ENCODE measurements at regions not wholly inside any gene's neighbourhood (a gene's known extent, or its start where the extent isn't known, plus 50 kb on each side); places are given as distances from the start of the nearest gene placed in this dataset.
"Not testable (repeated sequence)": the region's sequence is repeated elsewhere in the genome, so short reads cannot be mapped to it uniquely, and the experiment has no call there.

GRCh38 chr2:113567481-113567849 lies 59.6 kb upstream of the RABL2A start:
- H4K20me1 ChIP-seq (ENCODE audit: control insufficient read depth, insufficient read depth, insufficient read length); H3K56ac ChIP-seq (ENCODE audit: insufficient read length, low read depth, low read length); H3K23me2 ChIP-seq (ENCODE audit: insufficient read length, low read depth, low read length, poor library complexity, severe bottlenecking); H2BK5ac ChIP-seq (ENCODE audit: insufficient read length, low read length); H2BK15ac ChIP-seq (ENCODE audit: low read depth, low read length); H3K4ac ChIP-seq (ENCODE audit: low read depth, low read length); H3K23ac ChIP-seq (ENCODE audit: insufficient read length, low read depth, low read length); DNase-seq; H2BK12ac ChIP-seq (ENCODE audit: insufficient read length, low read depth, low read length); H2BK120ac ChIP-seq (ENCODE audit: low read depth, low read length, poor library complexity, severe bottlenecking); H3K9ac ChIP-seq (ENCODE audit: extremely low read depth, insufficient read length, low read length); H3K79me1 ChIP-seq (ENCODE audit: insufficient read depth, low read depth, low read length, poor library complexity, severe bottlenecking); H3K27ac Mint-ChIP-seq; H3K4me1 ChIP-seq (ENCODE audit: insufficient read depth, low read length); H3K27me3 ChIP-seq (ENCODE audit: insufficient read depth, low read length); H3K79me2 ChIP-seq (ENCODE audit: insufficient read depth, low read length); H4K91ac ChIP-seq (ENCODE audit: insufficient read length, low read depth, low read length); H3K4me3 Mint-ChIP-seq; H3K18ac ChIP-seq (ENCODE audit: insufficient read length, low read depth, low read length); H3K27ac ChIP-seq (ENCODE audit: insufficient read length, low read depth, low read length); H3T11ph ChIP-seq (ENCODE audit: low read length); H4K8ac ChIP-seq (replicated peaks; ENCODE audit: insufficient read length, low read depth, low read length); H2AFZ ChIP-seq (ENCODE audit: low read length); H4K5ac ChIP-seq (ENCODE audit: insufficient read length, low read depth, low read length); H3K4me1 Mint-ChIP-seq; H3K36me3 Mint-ChIP-seq (ENCODE audit: insufficient read depth in 1 of 3, low read depth in 3 of 3); H3K9me3 ChIP-seq (ENCODE audit: control insufficient read depth, low read depth, low read length); H3K9me3 Mint-ChIP-seq; H2BK20ac ChIP-seq (ENCODE audit: low read depth, low read length, poor library complexity, severe bottlenecking); H3K14ac ChIP-seq (ENCODE audit: insufficient read depth, low read length); H2AK5ac ChIP-seq (ENCODE audit: insufficient read length, low read length); H3K4me2 ChIP-seq (ENCODE audit: insufficient read depth, insufficient read length, low read length): not testable (repeated sequence)
- WGBS (ENCODE audit: extremely low coverage, insufficient read length, low lambda C conversion rate), result no CpG with 5 or more reads among the region's 3 CpGs
- H3K27me3 Mint-ChIP-seq (ENCODE audit: low read depth), result peaks cover 11% of the 10 kb centered on the region

DNA sequence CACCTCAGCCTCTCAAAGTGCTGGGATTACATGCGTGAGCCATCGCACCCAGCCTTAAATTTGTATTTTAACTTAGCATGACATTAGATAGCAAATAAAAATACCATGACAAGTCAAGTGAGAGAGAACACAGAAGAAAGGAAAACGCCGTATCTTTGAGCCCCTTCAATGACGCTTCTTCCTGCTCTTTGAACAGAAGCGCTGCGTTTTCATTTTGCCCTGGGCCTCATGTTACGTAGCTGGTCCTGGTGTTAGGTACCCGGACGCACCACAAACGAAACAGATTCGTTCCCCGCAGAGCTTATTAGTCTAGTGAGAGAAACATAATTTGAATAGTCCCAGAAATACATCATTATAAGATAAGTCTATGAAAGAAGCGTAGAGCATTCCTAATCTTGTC lies 58.8 kb upstream of the RABL2A start:
- not testable (repeated sequence) for H2BK5ac ChIP-seq (ENCODE audit: insufficient read length, low read length); H3K27ac Mint-ChIP-seq; H3K27me3 ChIP-seq (ENCODE audit: insufficient read depth, low read length); H3K56ac ChIP-seq (ENCODE audit: insufficient read length, low read depth, low read length); H3K36me3 Mint-ChIP-seq (ENCODE audit: insufficient read depth in 1 of 3, low read depth in 3 of 3); H3K18ac ChIP-seq (ENCODE audit: insufficient read length, low read depth, low read length); H2AFZ ChIP-seq (ENCODE audit: low read length); H3K9me3 ChIP-seq (ENCODE audit: control insufficient read depth, low read depth, low read length); H2BK15ac ChIP-seq (ENCODE audit: low read depth, low read length); H4K5ac ChIP-seq (ENCODE audit: insufficient read length, low read depth, low read length); H3T11ph ChIP-seq (ENCODE audit: low read length); H2BK120ac ChIP-seq (ENCODE audit: low read depth, low read length, poor library complexity, severe bottlenecking); H3K9ac ChIP-seq (ENCODE audit: extremely low read depth, insufficient read length, low read length); H3K14ac ChIP-seq (ENCODE audit: insufficient read depth, low read length); DNase-seq; H3K79me2 ChIP-seq (ENCODE audit: insufficient read depth, low read length); H3K4ac ChIP-seq (ENCODE audit: low read depth, low read length); H4K20me1 ChIP-seq (ENCODE audit: control insufficient read depth, insufficient read depth, insufficient read length); H2BK12ac ChIP-seq (ENCODE audit: insufficient read length, low read depth, low read length); H2BK20ac ChIP-seq (ENCODE audit: low read depth, low read length, poor library complexity, severe bottlenecking); H4K8ac ChIP-seq (replicated peaks; ENCODE audit: insufficient read length, low read depth, low read length); H3K23ac ChIP-seq (ENCODE audit: insufficient read length, low read depth, low read length); H3K79me1 ChIP-seq (ENCODE audit: insufficient read depth, low read depth, low read length, poor library complexity, severe bottlenecking); H3K4me1 ChIP-seq (ENCODE audit: insufficient read depth, low read length); H2AK5ac ChIP-seq (ENCODE audit: insufficient read length, low read length); H3K27ac ChIP-seq (ENCODE audit: insufficient read length, low read depth, low read length); H4K91ac ChIP-seq (ENCODE audit: insufficient read length, low read depth, low read length); H3K4me1 Mint-ChIP-seq; H3K4me2 ChIP-seq (ENCODE audit: insufficient read depth, insufficient read length, low read length); H3K9me3 Mint-ChIP-seq; H3K23me2 ChIP-seq (ENCODE audit: insufficient read length, low read depth, low read length, poor library complexity, severe bottlenecking); H3K4me3 Mint-ChIP-seq
- WGBS (ENCODE audit: extremely low coverage, insufficient read length, low lambda C conversion rate), result no CpG with 5 or more reads among the region's 14 CpGs
- peaks cover 14% of the 10 kb centered on the region for H3K27me3 Mint-ChIP-seq (ENCODE audit: low read depth)

Measured in H9 (cell line).